ENCODE measurements at regions not wholly inside any gene's neighbourhood (a gene's known extent, or its start where the extent isn't known, plus 50 kb on each side); places are given as distances from the start of the nearest gene placed in this dataset.

GRCh38 chr5:102599289-102599688 lies 100.5 kb upstream of the SLCO6A1 start:
- TF ChIP-seq EZH2 (IDR thresholded peaks at IDR 0.05; ENCODE audit: insufficient read depth, poor library complexity, severe bottlenecking) (no peak), EZH2phosphoT487 (IDR thresholded peaks at IDR 0.05; ENCODE audit: insufficient read depth, low read depth) (no peak)
